ENCODE measurements at regions not wholly inside any gene's neighbourhood (a gene's known extent, or its start where the extent isn't known, plus 50 kb on each side); places are given as distances from the start of the nearest gene placed in this dataset.

DNA sequence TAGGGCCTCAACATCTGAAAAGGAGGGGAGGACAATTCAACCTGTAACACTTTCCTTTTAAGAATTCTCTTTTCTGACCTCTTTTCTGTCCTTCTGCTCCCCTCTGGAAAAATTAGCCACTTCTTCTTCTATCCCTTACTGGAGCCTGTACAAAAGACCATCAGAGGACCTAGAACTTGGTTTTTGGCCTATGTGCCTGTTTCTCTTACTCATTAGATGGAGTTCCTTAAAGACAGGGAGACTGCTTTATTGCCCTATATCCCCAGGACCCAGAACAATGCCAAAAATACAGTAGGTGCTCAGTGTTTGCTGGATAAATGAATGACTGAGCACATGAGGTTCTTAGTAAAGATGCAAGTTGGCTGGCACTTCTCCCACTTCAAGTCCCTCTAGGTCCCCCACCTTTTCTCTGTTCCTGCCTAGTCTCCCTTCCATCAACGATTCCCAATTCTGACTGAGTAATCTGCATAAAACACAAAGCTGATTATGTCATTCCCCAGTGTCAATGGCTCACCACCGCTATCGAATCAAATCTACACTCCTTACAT is 114.2 kb downstream of the DDX1 start:
- H3K27me3 ChIP-seq (ENCODE audit: insufficient read depth, low read length), result no peaks in the 10 kb centered on the region
- no peaks in the 10 kb centered on the region for H3K4me1 ChIP-seq (ENCODE audit: insufficient read depth, low read length)
- no peak overlapping the region for H2AFZ ChIP-seq (ENCODE audit: low read depth, low read length)
- no peak overlapping the region for H3K4me3 ChIP-seq (ENCODE audit: insufficient read depth, low read depth, low read length)
- no peaks in the 10 kb centered on the region for H3K79me2 ChIP-seq (ENCODE audit: insufficient read depth, low read length)
- Mint-ChIP-seq H3K27ac (ENCODE audit: unreplicated experiment) (no peak overlapping the region), H3K27me3 (ENCODE audit: low read depth, unreplicated experiment) (peaks cover 21% of the 10 kb centered on the region), H3K36me3 (ENCODE audit: low read depth, unreplicated experiment) (peaks cover 3% of the 10 kb centered on the region), H3K4me3 (ENCODE audit: unreplicated experiment) (no peak overlapping the region), H3K9me3 (ENCODE audit: unreplicated experiment) (peaks cover 3% of the 10 kb centered on the region), H3K4me1 (ENCODE audit: low read depth, unreplicated experiment) (peaks cover 15% of the 10 kb centered on the region)
- DNase-seq (ENCODE audit: low read depth), result no peak
- no peak overlapping the region for H3K9ac ChIP-seq (ENCODE audit: low read length)
- no peak overlapping the region for H3K27ac ChIP-seq (ENCODE audit: low read depth, low read length)
- H4K20me1 ChIP-seq (ENCODE audit: insufficient read depth, low read length), result no peaks in the 10 kb centered on the region
- H3K36me3 ChIP-seq (ENCODE audit: insufficient read depth, low read length), result no peaks in the 10 kb centered on the region
- H3K4me2 ChIP-seq (ENCODE audit: low read length), result no peak overlapping the region
- TF ChIP-seq, protein P1, sequence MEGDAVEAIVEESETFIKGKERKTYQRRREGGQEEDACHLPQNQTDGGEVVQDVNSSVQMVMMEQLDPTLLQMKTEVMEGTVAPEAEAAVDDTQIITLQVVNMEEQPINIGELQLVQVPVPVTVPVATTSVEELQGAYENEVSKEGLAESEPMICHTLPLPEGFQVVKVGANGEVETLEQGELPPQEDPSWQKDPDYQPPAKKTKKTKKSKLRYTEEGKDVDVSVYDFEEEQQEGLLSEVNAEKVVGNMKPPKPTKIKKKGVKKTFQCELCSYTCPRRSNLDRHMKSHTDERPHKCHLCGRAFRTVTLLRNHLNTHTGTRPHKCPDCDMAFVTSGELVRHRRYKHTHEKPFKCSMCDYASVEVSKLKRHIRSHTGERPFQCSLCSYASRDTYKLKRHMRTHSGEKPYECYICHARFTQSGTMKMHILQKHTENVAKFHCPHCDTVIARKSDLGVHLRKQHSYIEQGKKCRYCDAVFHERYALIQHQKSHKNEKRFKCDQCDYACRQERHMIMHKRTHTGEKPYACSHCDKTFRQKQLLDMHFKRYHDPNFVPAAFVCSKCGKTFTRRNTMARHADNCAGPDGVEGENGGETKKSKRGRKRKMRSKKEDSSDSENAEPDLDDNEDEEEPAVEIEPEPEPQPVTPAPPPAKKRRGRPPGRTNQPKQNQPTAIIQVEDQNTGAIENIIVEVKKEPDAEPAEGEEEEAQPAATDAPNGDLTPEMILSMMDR (IDR thresholded peaks at IDR 0.05; ENCODE audit: insufficient read depth, low read depth, low read length), result no peak
- no peak for TF ChIP-seq EZH2 (IDR thresholded peaks at IDR 0.05; ENCODE audit: insufficient read depth, low read length)
- H3K9me3 ChIP-seq (ENCODE audit: insufficient read depth, low read depth, low read length), result no peaks in the 10 kb centered on the region
- no peak for FAIRE-seq

DNA sequence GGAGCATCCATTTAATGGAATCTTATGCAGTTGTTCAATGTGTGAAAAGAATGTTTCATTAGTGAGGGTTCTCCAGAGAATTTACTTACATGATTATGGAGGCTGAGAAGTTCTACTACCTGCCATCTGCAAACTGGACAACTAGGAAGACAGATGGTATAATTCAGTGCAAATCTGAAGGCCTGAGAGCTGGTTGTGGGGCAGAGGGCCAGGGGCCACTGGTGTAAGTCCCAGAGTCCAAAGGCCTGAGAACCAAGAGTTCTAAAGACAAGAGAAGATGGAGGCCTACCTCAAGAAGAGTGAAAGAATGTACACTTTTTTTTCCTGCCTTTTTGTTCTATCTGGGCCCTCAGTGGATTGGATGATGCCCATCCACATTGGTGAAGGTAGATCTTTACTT is 114.8 kb downstream of the DDX1 start:
- Histone ChIP-seq H3K9me3 (ENCODE audit: insufficient read depth, low read depth, low read length) (no peaks in the 10 kb centered on the region), H3K4me3 (ENCODE audit: insufficient read depth, low read depth, low read length) (no peak overlapping the region), H3K4me1 (ENCODE audit: insufficient read depth, low read length) (no peaks in the 10 kb centered on the region), H3K36me3 (ENCODE audit: insufficient read depth, low read length) (no peaks in the 10 kb centered on the region), H3K27ac (ENCODE audit: low read depth, low read length) (no peak overlapping the region), H2AFZ (ENCODE audit: low read depth, low read length) (no peak overlapping the region), H3K79me2 (ENCODE audit: insufficient read depth, low read length) (no peaks in the 10 kb centered on the region), H3K9ac (ENCODE audit: low read length) (no peak overlapping the region), H4K20me1 (ENCODE audit: insufficient read depth, low read length) (no peaks in the 10 kb centered on the region), H3K4me2 (ENCODE audit: low read length) (no peak overlapping the region), H3K27me3 (ENCODE audit: insufficient read depth, low read length) (no peaks in the 10 kb centered on the region)
- H3K36me3 Mint-ChIP-seq (ENCODE audit: low read depth, unreplicated experiment), result peaks cover 3% of the 10 kb centered on the region
- H3K27me3 Mint-ChIP-seq (ENCODE audit: low read depth, unreplicated experiment), result peaks cover 22% of the 10 kb centered on the region
- no peak for FAIRE-seq
- no peak overlapping the region for H3K4me3 Mint-ChIP-seq (ENCODE audit: unreplicated experiment)
- TF ChIP-seq, protein P1 (IDR thresholded peaks at IDR 0.05; ENCODE audit: insufficient read depth, low read depth, low read length), result no peak
- TF ChIP-seq EZH2 (IDR thresholded peaks at IDR 0.05; ENCODE audit: insufficient read depth, low read length), result no peak
- peaks cover 7% of the 10 kb centered on the region for H3K9me3 Mint-ChIP-seq (ENCODE audit: unreplicated experiment)
- H3K4me1 Mint-ChIP-seq (ENCODE audit: low read depth, unreplicated experiment), result peaks cover 19% of the 10 kb centered on the region
- no peak overlapping the region for H3K27ac Mint-ChIP-seq (ENCODE audit: unreplicated experiment)
- DNase-seq (ENCODE audit: low read depth), result no peak

DNA sequence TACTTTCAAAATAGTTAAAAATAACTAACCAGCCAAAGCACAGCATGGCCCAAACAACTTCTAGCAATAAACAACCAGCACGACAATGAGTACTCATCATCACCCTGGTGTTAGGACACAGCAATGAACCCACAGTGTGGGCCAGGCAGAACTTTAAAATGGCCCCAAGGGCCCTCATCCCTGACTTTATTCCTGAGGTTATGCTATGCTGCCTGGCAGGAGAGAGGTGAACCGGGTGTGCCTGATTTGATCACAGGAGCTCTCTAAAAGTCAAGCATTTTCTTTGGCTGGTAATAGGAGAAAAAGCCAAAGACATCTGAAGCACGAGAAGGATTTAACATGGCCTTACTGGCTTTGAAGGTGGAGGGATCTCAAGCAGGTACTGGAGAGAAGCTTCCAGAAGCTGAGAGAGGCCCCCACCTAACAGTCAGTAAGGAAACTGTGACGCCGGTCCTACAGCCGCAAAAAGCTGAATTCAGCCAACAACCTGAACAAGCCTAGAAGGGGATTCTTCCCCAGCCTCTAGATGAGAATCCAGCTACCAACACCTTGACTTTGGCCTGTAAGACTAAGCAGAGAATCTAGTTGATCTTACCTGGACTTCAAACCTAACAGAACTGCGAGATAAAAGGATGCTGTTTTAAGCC is 115.4 kb downstream of the DDX1 start:
- peaks cover 20% of the 10 kb centered on the region for H3K27me3 Mint-ChIP-seq (ENCODE audit: low read depth, unreplicated experiment)
- H3K4me3 ChIP-seq (ENCODE audit: insufficient read depth, low read depth, low read length), result no peak overlapping the region
- H3K27ac Mint-ChIP-seq (ENCODE audit: unreplicated experiment), result no peak overlapping the region
- FAIRE-seq, result no peak
- no peak overlapping the region for H3K9ac ChIP-seq (ENCODE audit: low read length)
- H3K4me1 Mint-ChIP-seq (ENCODE audit: low read depth, unreplicated experiment), result peaks cover 22% of the 10 kb centered on the region
- H3K79me2 ChIP-seq (ENCODE audit: insufficient read depth, low read length), result no peaks in the 10 kb centered on the region
- no peak overlapping the region for H3K4me2 ChIP-seq (ENCODE audit: low read length)
- no peaks in the 10 kb centered on the region for H3K4me1 ChIP-seq (ENCODE audit: insufficient read depth, low read length)
- no peaks in the 10 kb centered on the region for H3K36me3 ChIP-seq (ENCODE audit: insufficient read depth, low read length)
- no peak overlapping the region for H2AFZ ChIP-seq (ENCODE audit: low read depth, low read length)
- H3K27ac ChIP-seq (ENCODE audit: low read depth, low read length), result no peak overlapping the region
- H3K9me3 ChIP-seq (ENCODE audit: insufficient read depth, low read depth, low read length), result no peaks in the 10 kb centered on the region
- TF ChIP-seq EZH2 (IDR thresholded peaks at IDR 0.05; ENCODE audit: insufficient read depth, low read length), result no peak
- TF ChIP-seq, protein P1 (IDR thresholded peaks at IDR 0.05; ENCODE audit: insufficient read depth, low read depth, low read length), result no peak
- H3K36me3 Mint-ChIP-seq (ENCODE audit: low read depth, unreplicated experiment), result peaks cover 3% of the 10 kb centered on the region
- H3K4me3 Mint-ChIP-seq (ENCODE audit: unreplicated experiment), result no peak overlapping the region
- no peak for DNase-seq (ENCODE audit: low read depth)
- H4K20me1 ChIP-seq (ENCODE audit: insufficient read depth, low read length), result no peaks in the 10 kb centered on the region
- H3K27me3 ChIP-seq (ENCODE audit: insufficient read depth, low read length), result no peaks in the 10 kb centered on the region
- peaks cover 7% of the 10 kb centered on the region for H3K9me3 Mint-ChIP-seq (ENCODE audit: unreplicated experiment)

Data from astrocyte (in vitro differentiated cells and primary cell).